DOHH2 (cell line): ENCODE measurements at regions not wholly inside any gene's neighbourhood (a gene's known extent, or its start where the extent isn't known, plus 50 kb on each side); places are given as distances from the start of the nearest gene placed in this dataset.

Experiments
- H3F3A ChIP-seq: fragments of 200-600 bp; sonication (generic), shearing (Covaris generic); 2 replicates; pipeline ENCODE4 v1.6.0; 2016; ENCODE audit warnings: antibody characterized with exemption, mild to moderate bottlenecking; ENCODE audit not compliant: control insufficient read depth, insufficient read depth
- H3K27ac ChIP-seq: fragments of 200-600 bp; sonication (generic); 2 replicates; pipeline ENCODE4 v1.5.1; 2014; ENCODE audit warnings: low read depth, mild to moderate bottlenecking, low read length, moderate library complexity
- H3K27me3 ChIP-seq: fragments of 200-600 bp; sonication (generic); 2 replicates; pipeline ENCODE4 v1.6.1; 2014; ENCODE audit warnings: mild to moderate bottlenecking, low read length, mixed read lengths; ENCODE audit not compliant: control insufficient read depth
- H3K36me3 ChIP-seq: fragments of 200-600 bp; sonication (generic); 2 replicates; pipeline ENCODE4 v1.6.1; 2014; ENCODE audit warnings: mild to moderate bottlenecking, low read length, moderate library complexity, mixed read lengths; ENCODE audit not compliant: control insufficient read depth
- H3K4me1 ChIP-seq: fragments of 200-600 bp; sonication (generic); 2 replicates; pipeline ENCODE4 v1.6.1; 2014; ENCODE audit warnings: mild to moderate bottlenecking, low read length, mixed read lengths; ENCODE audit not compliant: control insufficient read depth
- H3K4me2 ChIP-seq: fragments of 200-600 bp; sonication (generic); 2 replicates; pipeline ENCODE4 v1.6.0; 2014; ENCODE audit warnings: mild to moderate bottlenecking, low read length, moderate library complexity
- H3K4me3 ChIP-seq: fragments of 200-600 bp; sonication (generic); 2 replicates; pipeline ENCODE4 v1.5.1; 2014; ENCODE audit warnings: mild to moderate bottlenecking, low read length, mixed read lengths
- H3K79me2 ChIP-seq: fragments of 200-600 bp; sonication (generic); 2 replicates; pipeline ENCODE4 v1.6.1; 2014; ENCODE audit warnings: mild to moderate bottlenecking, low read length, mixed read lengths; ENCODE audit not compliant: control insufficient read depth
- H3K9me2 ChIP-seq: fragments of 200-600 bp; sonication (generic); replicated peaks from 2 replicates; pipeline ENCODE4 v1.6.1; 2014; ENCODE audit warnings: mild to moderate bottlenecking, low read length, mixed read lengths; ENCODE audit not compliant: control insufficient read depth
- H3K9me3 ChIP-seq: fragments of 200-600 bp; sonication (generic); 2 replicates; pipeline ENCODE4 v1.6.1; 2014; ENCODE audit warnings: antibody characterized with exemption, low read length, mixed read lengths; ENCODE audit not compliant: control insufficient read depth, insufficient read depth
- H4K20me1 ChIP-seq: fragments of 200-600 bp; sonication (generic); 2 replicates; pipeline ENCODE4 v1.6.0; 2014; ENCODE audit warnings: low read depth, mild to moderate bottlenecking, antibody characterized with exemption, low read length, moderate library complexity; ENCODE audit not compliant: control insufficient read depth, insufficient read depth
- CTCF ChIP-seq: fragments of 200-600 bp; sonication (generic); IDR thresholded peaks from one replicate; pipeline ENCODE4 v1.5.1; 2014; ENCODE audit warnings: antibody characterized with exemption, mild to moderate bottlenecking, low read depth, low read length; ENCODE audit not compliant: poor library complexity, severe bottlenecking
- EZH2phosphoT487 ChIP-seq: fragments of 200-600 bp; sonication (generic); IDR thresholded peaks from 2 replicates; pipeline ENCODE4 v1.6.1; 2017; ENCODE audit warnings: borderline replicate concordance, mild to moderate bottlenecking, antibody characterized with exemption, low read length, moderate library complexity, mixed read lengths

- H3K27me3 ChIP-seq = no peaks in the 10 kb centered on the region
- no peaks in the 10 kb centered on the region for H3K9me2 ChIP-seq
- 0 out of 2 replicates have a peak, but pooled peaks cover 5% of the 10 kb centered on the region for H3F3A ChIP-seq
- H3K4me2 ChIP-seq = no peak overlapping the region
- no peak overlapping the region for H3K27ac ChIP-seq
- TF ChIP-seq CTCF = no peak
- no peak for TF ChIP-seq EZH2phosphoT487
- H3K4me1 ChIP-seq = no peaks in the 10 kb centered on the region
- H4K20me1 ChIP-seq = no peaks in the 10 kb centered on the region
- H3K9me3 ChIP-seq = peaks cover 4% of the 10 kb centered on the region; the same call in 1 of the 2 replicates
- H3K79me2 ChIP-seq = no peaks in the 10 kb centered on the region
- H3K36me3 ChIP-seq = no peaks in the 10 kb centered on the region
- H3K4me3 ChIP-seq = no peak overlapping the region
Observed at GRCh38 chr3:5543047-5543446, 355.5 kb downstream of the EDEM1 start.

DNA sequence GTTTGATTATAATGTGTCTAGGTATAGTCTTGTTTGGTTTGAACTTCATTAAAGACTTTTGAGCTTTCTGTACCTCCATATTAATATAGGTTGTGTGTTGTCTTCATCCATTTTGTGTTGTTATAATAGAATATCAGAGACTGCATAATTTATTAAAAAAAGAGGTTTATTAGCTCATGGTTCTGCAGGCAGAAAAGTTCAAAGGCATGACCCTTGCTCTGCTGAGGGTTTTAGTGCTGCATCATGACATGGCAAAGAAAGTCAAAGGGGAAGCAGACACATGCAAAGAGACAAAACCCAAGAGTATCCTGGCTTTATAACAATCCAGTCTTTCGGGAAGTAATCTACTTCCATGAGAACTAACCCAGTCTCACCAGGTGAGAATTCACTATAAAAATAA lies 358.2 kb downstream of the EDEM1 start:
- Histone ChIP-seq H3K27ac (no peak overlapping the region), H3K4me2 (no peak overlapping the region), H3K9me2 (no peaks in the 10 kb centered on the region), H3K4me3 (no peak overlapping the region), H3F3A (0 out of 2 replicates have a peak, but pooled peaks cover under 1% of the 10 kb centered on the region), H3K36me3 (no peaks in the 10 kb centered on the region), H3K4me1 (no peaks in the 10 kb centered on the region), H4K20me1 (no peaks in the 10 kb centered on the region), H3K27me3 (no peaks in the 10 kb centered on the region), H3K9me3 (peaks cover 1% of the 10 kb centered on the region; the same call in 1 of the 2 replicates), H3K79me2 (no peaks in the 10 kb centered on the region)
- TF ChIP-seq CTCF (no peak), EZH2phosphoT487 (no peak)

DNA sequence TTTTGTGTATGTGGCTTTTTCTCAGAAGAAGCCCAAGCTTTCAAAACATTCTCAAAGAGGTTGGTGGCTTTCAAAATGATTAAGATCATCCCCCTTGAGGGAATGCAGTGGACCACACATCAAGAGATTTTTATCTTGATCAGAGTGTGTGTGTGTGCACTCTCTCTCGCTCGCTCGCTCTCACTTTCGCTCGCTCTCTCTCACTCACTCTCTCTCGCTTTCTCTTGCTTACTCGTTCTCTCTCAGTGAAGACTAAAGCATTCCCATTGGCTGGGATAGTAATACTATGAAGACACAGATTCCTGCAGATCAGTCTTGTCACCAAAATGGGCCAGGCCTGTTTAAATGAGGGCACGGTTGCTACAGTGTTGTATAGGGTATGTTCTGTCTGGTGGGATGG lies 365.7 kb downstream of the EDEM1 start:
- no peak overlapping the region for H3K27ac ChIP-seq
- no peaks in the 10 kb centered on the region for H4K20me1 ChIP-seq
- no peaks in the 10 kb centered on the region for H3K36me3 ChIP-seq
- TF ChIP-seq CTCF (no peak), EZH2phosphoT487 (no peak)
- H3K9me2 ChIP-seq = no peaks in the 10 kb centered on the region
- no peaks in the 10 kb centered on the region for H3F3A ChIP-seq
- no peaks in the 10 kb centered on the region for H3K79me2 ChIP-seq
- H3K9me3 ChIP-seq = no peaks in the 10 kb centered on the region
- no peak overlapping the region for H3K4me2 ChIP-seq
- H3K4me1 ChIP-seq = no peaks in the 10 kb centered on the region
- H3K27me3 ChIP-seq = no peaks in the 10 kb centered on the region
- H3K4me3 ChIP-seq = no peak overlapping the region
